ENCODE measurements at regions not wholly inside any gene's neighbourhood (a gene's known extent, or its start where the extent isn't known, plus 50 kb on each side); places are given as distances from the start of the nearest gene placed in this dataset.

- no peak for TF ChIP-seq CTCF (conservative IDR thresholded peaks at IDR 0.05)
- no peak for TF ChIP-seq ZFX (IDR thresholded peaks at IDR 0.05)
These were observed 353.7 kb downstream of the RSL24D1 start for GRCh38 chr15:54843006-54843405.
